Neural progenitor cell (in vitro differentiated cells): ENCODE measurements at regions not wholly inside any gene's neighbourhood (a gene's known extent, or its start where the extent isn't known, plus 50 kb on each side); places are given as distances from the start of the nearest gene placed in this dataset.

Experiments
- CTCF ChIP-seq: fragments of 200-600 bp; sonication (generic); IDR thresholded peaks from 2 replicates; pipeline ENCODE4 v1.5.1; 2017; ENCODE audit warnings: antibody characterized with exemption, mild to moderate bottlenecking
- EZH2 ChIP-seq: fragments of 200-600 bp; sonication (generic); IDR thresholded peaks from 2 replicates; pipeline ENCODE4 v1.6.1; 2017; ENCODE audit warnings: antibody characterized with exemption, mild to moderate bottlenecking, moderate library complexity
- EZH2phosphoT487 ChIP-seq: fragments of 200-600 bp; sonication (generic); IDR thresholded peaks from 2 replicates; pipeline ENCODE4 v1.6.1; 2017; ENCODE audit warnings: antibody characterized with exemption

DNA sequence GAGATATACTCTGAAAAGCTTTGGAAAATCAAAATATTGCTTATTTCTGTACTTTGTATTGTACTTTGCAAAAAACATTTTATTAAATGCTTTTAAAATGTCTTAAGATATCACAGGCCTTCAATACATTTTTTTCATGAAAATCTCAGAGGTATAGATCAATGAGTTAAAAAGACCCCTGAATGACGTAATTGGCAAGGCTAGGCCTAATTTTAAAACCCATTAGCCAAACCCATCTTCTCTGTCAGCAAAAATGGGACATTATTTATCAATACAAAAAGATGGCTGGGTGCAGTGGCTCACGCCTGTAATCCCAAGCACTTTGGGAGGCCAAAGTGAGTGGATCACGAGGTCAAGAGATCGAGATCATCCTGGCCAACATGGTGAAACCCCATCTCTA, 84.8 kb upstream of the PAK5 start:
- TF ChIP-seq EZH2phosphoT487 (no peak), EZH2 (no peak), CTCF (no peak)
